H1 (cell line): ENCODE measurements at regions not wholly inside any gene's neighbourhood (a gene's known extent, or its start where the extent isn't known, plus 50 kb on each side); places are given as distances from the start of the nearest gene placed in this dataset.

Experiments
- CTCF ChIA-PET: fragments of 300-600 bp; sonication (Branson Sonifier 250); formaldehyde crosslinking; loops from one replicate; lab custom pipeline; 2021; ENCODE audit not compliant: partially characterized antibody; lab: Charles Lee
- POLR2A ChIA-PET: fragments of 300-600 bp; sonication (Branson Sonifier 250); formaldehyde crosslinking; loops from one replicate; lab custom pipeline; 2021; ENCODE audit warnings: inconsistent platforms; ENCODE audit not compliant: partially characterized antibody; lab: Charles Lee
- DNase-seq, 2 experiments: peaks; one replicate each; pipeline versions ENCODE4 v3.0.0 to v3.0.0-alpha.2; 2010 to 2022; ENCODE audit warnings: low spot score in 2 of 2, low read depth in 1 of 2, mixed read lengths in 1 of 2
- FAIRE-seq: peaks from 2 replicates; lab custom pipeline; 2011; peaks lifted over from hg19 to GRCh38; lab: Jason Lieb, UNC
- H2AFZ ChIP-seq: 2 replicates; pipeline ENCODE4 v1.8.1; 2012; ENCODE audit warnings: low read length, inconsistent platforms
- H2AK5ac ChIP-seq: 2 replicates; pipeline ENCODE4 v1.6.1; 2013; ENCODE audit warnings: low read depth, low read length
- H2BK120ac ChIP-seq: replicated peaks from 2 replicates; pipeline ENCODE3; 2013; ENCODE audit warnings: low read depth, low read length, inconsistent platforms
- H2BK12ac ChIP-seq: 2 replicates; pipeline ENCODE4 v1.6.1; 2013; ENCODE audit warnings: low read depth, low read length
- H2BK15ac ChIP-seq: 2 replicates; pipeline ENCODE4 v1.6.1; 2013; ENCODE audit warnings: low read length
- H2BK20ac ChIP-seq: 2 replicates; pipeline ENCODE4 v1.6.1; 2013; ENCODE audit warnings: low read length
- H2BK5ac ChIP-seq: 2 replicates; pipeline ENCODE4 v1.6.1; 2013; ENCODE audit warnings: low read depth, low read length
- H3K14ac ChIP-seq: 2 replicates; pipeline ENCODE4 v1.6.1; 2013; ENCODE audit warnings: inconsistent platforms; ENCODE audit not compliant: insufficient read length
- H3K18ac ChIP-seq: 2 replicates; pipeline ENCODE4 v1.6.1; 2013; ENCODE audit warnings: low read length; ENCODE audit errors: extremely low read depth
- H3K23ac ChIP-seq: 2 replicates; pipeline ENCODE4 v1.6.1; 2013; ENCODE audit warnings: inconsistent platforms; ENCODE audit not compliant: insufficient read length
- H3K23me2 ChIP-seq: 2 replicates; pipeline ENCODE4 v1.6.1; 2013; ENCODE audit warnings: low read depth, low read length
- H3K27ac ChIP-seq: 2 replicates; pipeline ENCODE4 v1.6.1; 2011; ENCODE audit warnings: low read depth, low read length, inconsistent platforms
- H3K27me3 ChIP-seq, 4 experiments: replicated peaks in 1 of 4; 1 replicate in 1 of 4; 2 replicates in 3 of 4; pipeline versions ENCODE4 v1.6.1 to v1.8.1; 2011 to 2013; ENCODE audit warnings: low read length in 3 of 4, mild to moderate bottlenecking in 3 of 4, inconsistent platforms in 2 of 4, mixed read lengths in 2 of 4, moderate library complexity in 1 of 4; ENCODE audit not compliant: control insufficient read depth in 3 of 4, insufficient read depth in 3 of 4; ENCODE audit errors: extremely low read depth in 1 of 4
- H3K36me3 ChIP-seq, 4 experiments: 2 replicates each; pipeline versions ENCODE4 v1.6.1 to v1.8.1; 2011 to 2013; ENCODE audit warnings: mild to moderate bottlenecking in 4 of 4, low read length in 3 of 4, moderate library complexity in 2 of 4, control low read depth in 1 of 4, inconsistent platforms in 1 of 4; ENCODE audit not compliant: insufficient read depth in 4 of 4, control insufficient read depth in 2 of 4
- H3K4ac ChIP-seq: replicated peaks from 2 replicates; pipeline ENCODE3; 2013; ENCODE audit warnings: low read length, low read depth, mixed read lengths, inconsistent platforms; ENCODE audit not compliant: insufficient read length
- H3K4me1 ChIP-seq, 4 experiments: replicated peaks in 1 of 4; 1 replicate in 1 of 4; 2 replicates in 3 of 4; pipeline versions ENCODE4 v1.6.1 to v1.8.1; 2011 to 2013; ENCODE audit warnings: low read length in 3 of 4, inconsistent platforms in 2 of 4, mixed read lengths in 1 of 4; ENCODE audit not compliant: insufficient read depth in 4 of 4, control insufficient read depth in 3 of 4
- H3K4me2 ChIP-seq, 2 experiments: 2 replicates each; pipeline versions ENCODE4 v1.6.1 to v1.8.1; 2011 to 2013; ENCODE audit warnings: low read depth in 2 of 2, low read length in 2 of 2, control low read depth in 1 of 2, inconsistent platforms in 1 of 2, mild to moderate bottlenecking in 1 of 2; ENCODE audit not compliant: insufficient read depth in 1 of 2
- H3K4me3 ChIP-seq, 4 experiments: fragments of 200-600, 300-600 bp in 1 of 4; sonication (generic), shearing (Covaris generic), sonication (Bioruptor Twin) in 1 of 4; 2 replicates each; pipeline versions ENCODE4 v1.5.1 to v1.8.1; 2011 to 2016; ENCODE audit warnings: low read length in 4 of 4, low read depth in 3 of 4, control low read depth in 2 of 4, inconsistent platforms in 2 of 4, mild to moderate bottlenecking in 2 of 4, mixed read lengths in 1 of 4, moderate library complexity in 1 of 4; ENCODE audit not compliant: insufficient read depth in 2 of 4; ENCODE audit errors: extremely low read depth in 1 of 4
- H3K56ac ChIP-seq: replicated peaks from 2 replicates; pipeline ENCODE3; 2013; ENCODE audit warnings: low read depth, mild to moderate bottlenecking, mixed read lengths, low read length, inconsistent platforms; ENCODE audit not compliant: insufficient read length
- H3K79me1 ChIP-seq: 2 replicates; pipeline ENCODE4 v1.6.1; 2013; ENCODE audit warnings: low read depth, low read length, control low read depth
- H3K79me2 ChIP-seq, 2 experiments: 2 replicates each; pipeline versions ENCODE4 v1.6.1 to v1.8.1; 2012 to 2013; ENCODE audit warnings: low read length in 2 of 2, mild to moderate bottlenecking in 2 of 2, inconsistent platforms in 1 of 2; ENCODE audit not compliant: insufficient read depth in 2 of 2, control insufficient read depth in 1 of 2
- H3K9ac ChIP-seq, 4 experiments: replicated peaks in 1 of 4; 1 replicate in 1 of 4; 2 replicates in 3 of 4; pipeline versions ENCODE4 v1.6.1 to v1.8.1; 2011 to 2013; ENCODE audit warnings: low read depth in 3 of 4, low read length in 3 of 4, control low read depth in 2 of 4, mild to moderate bottlenecking in 2 of 4, moderate library complexity in 2 of 4, inconsistent platforms in 1 of 4; ENCODE audit errors: extremely low read depth in 1 of 4
- H3K9me3 ChIP-seq, 2 experiments: 2 replicates each; pipeline versions ENCODE4 v1.6.1 to v1.8.1; 2012 to 2013; ENCODE audit warnings: mild to moderate bottlenecking in 2 of 2, moderate library complexity in 2 of 2, control low read depth in 1 of 2, inconsistent platforms in 1 of 2, low read depth in 1 of 2, low read length in 1 of 2, mixed read lengths in 1 of 2; ENCODE audit not compliant: insufficient read depth in 2 of 2
- H4K20me1 ChIP-seq, 2 experiments: replicated peaks in 1 of 2; 2 replicates each; pipeline versions ENCODE3 to v1.8.1; 2011 to 2013; ENCODE audit warnings: inconsistent platforms in 2 of 2, low read length in 2 of 2, mild to moderate bottlenecking in 1 of 2; ENCODE audit not compliant: insufficient read depth in 2 of 2, control insufficient read depth in 1 of 2
- H4K5ac ChIP-seq: 2 replicates; pipeline ENCODE4 v1.6.1; 2013; ENCODE audit warnings: low read length, low read depth, mixed read lengths, inconsistent platforms; ENCODE audit not compliant: insufficient read length
- H4K8ac ChIP-seq: 2 replicates; pipeline ENCODE4 v1.8.0; 2013; ENCODE audit warnings: mild to moderate bottlenecking, moderate library complexity, low read length, inconsistent platforms; ENCODE audit not compliant: insufficient read depth; ENCODE audit errors: extremely low read depth
- H4K91ac ChIP-seq: replicated peaks from 2 replicates; pipeline ENCODE3; 2013; ENCODE audit warnings: low read length, mixed read lengths, inconsistent platforms; ENCODE audit not compliant: insufficient read length
- FOSL1 ChIP-seq: IDR thresholded peaks from 2 replicates; pipeline ENCODE4 v1.6.1; 2011; ENCODE audit warnings: mild to moderate bottlenecking, low read depth, low read length, moderate library complexity; ENCODE audit not compliant: insufficient read depth
- HDAC6 ChIP-seq: IDR thresholded peaks from one replicate; pipeline ENCODE4 v1.7.1; 2012; ENCODE audit warnings: low read depth, mild to moderate bottlenecking, inconsistent platforms, low read length, moderate library complexity
- NRF1 ChIP-seq: IDR thresholded peaks from 2 replicates; pipeline ENCODE4 v1.6.1; 2011; ENCODE audit warnings: mild to moderate bottlenecking, low read depth, low read length, improper control_type of control experiment
- TCF12 ChIP-seq: IDR thresholded peaks from 2 replicates; pipeline ENCODE4 v1.6.1; 2011; ENCODE audit warnings: low read depth, mild to moderate bottlenecking, low read length
- WGBS, 2 experiments: shearing (Covaris generic) in 1 of 2; methylation state at CpG; one replicate each; pipeline versions ENCODE4 v1.1.6 to v1.1.7; 2013 to 2015; ENCODE audit warnings: low lambda C conversion rate in 2 of 2, mixed read lengths in 2 of 2, inconsistent platforms in 1 of 2, low coverage in 1 of 2, missing lambda C conversion rate in 1 of 2; ENCODE audit not compliant: insufficient replicate concordance in 2 of 2, insufficient coverage in 1 of 2, insufficient read length in 1 of 2; ENCODE audit errors: extremely low coverage in 1 of 2, missing lambda C conversion rate in 1 of 2; 5-methylcytosine and 5-hydroxymethylcytosine counted together

DNA sequence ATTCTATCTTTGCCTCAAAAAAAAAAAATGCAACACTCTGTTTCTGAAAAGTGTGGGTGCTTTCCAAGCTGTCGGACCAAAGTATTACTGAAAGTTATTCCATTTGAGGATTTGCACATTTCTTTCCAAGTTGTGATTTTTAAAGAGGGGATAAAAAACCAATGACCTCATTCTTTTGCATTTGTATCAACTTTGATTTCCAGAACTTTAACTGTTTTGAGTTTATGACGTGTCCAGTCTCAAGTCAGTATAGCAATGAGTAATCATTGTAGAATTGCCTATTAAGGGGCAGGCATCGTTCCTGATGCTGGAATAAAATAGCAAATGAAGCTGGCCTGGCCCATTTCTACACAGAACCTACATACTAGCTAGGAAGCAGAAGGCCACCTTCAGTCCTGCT is 229.6 kb upstream of the RBFOX1 start:
- Histone ChIP-seq H2BK20ac (no peak overlapping the region), H2AFZ (no peak overlapping the region), H3K9me3 (no peaks in the 10 kb centered on the region), H3K23ac (no peak overlapping the region), H3K36me3 (no peaks in the 10 kb centered on the region), H2BK12ac (no peak overlapping the region), H3K27me3 (no peaks in the 10 kb centered on the region), H3K18ac (no peak overlapping the region), H3K4me2 (no peak overlapping the region), H3K9ac (no peak overlapping the region), H4K20me1 (no peaks in the 10 kb centered on the region), H3K4ac (no peak overlapping the region), H3K56ac (no peak overlapping the region), H2BK5ac (no peak overlapping the region), H4K91ac (no peak overlapping the region), H3K79me2 (no peaks in the 10 kb centered on the region), H4K5ac (no peak overlapping the region), H3K4me1 (no peaks in the 10 kb centered on the region; a peak in 1 of 7 replicates), H4K8ac (no peak overlapping the region), H2BK120ac (no peak overlapping the region), H3K14ac (no peak overlapping the region), H3K79me1 (no peaks in the 10 kb centered on the region), H3K23me2 (no peaks in the 10 kb centered on the region), H3K27ac (no peak overlapping the region), H3K4me3 (no peak overlapping the region), H2BK15ac (no peak overlapping the region), H2AK5ac (no peak overlapping the region)
- FAIRE-seq (no peak), DNase-seq (no peak)
- ChIA-PET CTCF (no interaction called here), POLR2A (no interaction called here)
- WGBS, 2 experiments, result 92% methylated on average over 3 of the region's 3 CpGs; no CpG with 5 or more reads in 1 of the 2 experiments
- no peak for TF ChIP-seq HDAC6
- no peak for TF ChIP-seq TCF12
- no peak for TF ChIP-seq NRF1
- TF ChIP-seq FOSL1, result no peak
